Hematopoietic multipotent progenitor cell treated with erythropoietin and hydrocortisone succinate and interleukin-3 and kit ligand, for 8 days (in vitro differentiated cells): ENCODE measurements at regions not wholly inside any gene's neighbourhood (a gene's known extent, or its start where the extent isn't known, plus 50 kb on each side); places are given as distances from the start of the nearest gene placed in this dataset.

ENCODE experiments used
- DNase-seq: peaks from one replicate; pipeline ENCODE4 v3.0.0-alpha.2; 2015

DNA sequence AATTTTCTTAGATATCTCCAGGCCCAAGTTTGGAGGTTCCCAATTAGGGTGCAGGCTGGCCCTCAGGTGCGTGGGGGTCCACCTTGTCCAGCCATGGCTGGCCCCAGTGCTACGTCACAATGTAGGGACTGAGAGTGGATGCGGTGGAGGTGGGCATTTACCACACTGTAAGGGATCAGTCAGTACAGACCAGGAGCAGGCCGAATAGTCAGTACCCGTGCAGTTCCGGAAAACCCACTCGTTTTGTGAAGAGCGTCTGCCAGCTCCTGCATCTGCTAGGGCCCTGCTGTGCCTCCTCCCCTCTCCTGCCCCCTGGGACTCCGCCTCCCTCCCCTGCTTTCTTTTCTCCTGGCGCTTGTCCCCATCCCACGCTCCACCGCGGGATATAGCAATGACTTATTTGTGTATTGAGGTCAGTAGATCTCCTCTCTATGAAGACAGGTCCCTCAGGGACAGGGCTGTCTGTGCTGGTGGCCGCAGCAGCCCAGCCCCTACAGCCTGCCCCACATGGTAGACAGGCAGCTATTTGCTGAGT, 50.4 kb upstream of the SEPTIN5 start:
- DNase-seq: no peak

DNA sequence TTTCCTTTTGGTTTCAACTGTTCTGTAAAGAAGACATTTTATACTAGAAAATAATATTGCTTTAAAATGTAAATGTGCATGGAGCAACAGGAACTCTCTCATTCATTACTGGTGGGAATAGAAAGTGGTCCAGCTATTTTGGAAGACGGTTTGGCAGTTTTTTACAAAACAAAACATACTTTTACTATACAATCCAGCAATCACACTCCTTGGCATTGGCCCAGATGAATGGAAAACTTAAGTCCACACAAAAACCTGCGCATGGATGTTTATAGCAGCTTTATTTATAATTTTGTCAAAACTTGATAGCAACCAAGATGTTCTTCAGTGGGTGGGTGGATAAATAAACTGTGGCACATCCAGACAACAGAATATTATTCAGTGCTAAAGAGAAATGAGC, 49.9 kb upstream of the SEPTIN5 start:
- no peak for DNase-seq
